Umbilical cord (tissue), 1 donor: ENCODE measurements at regions not wholly inside any gene's neighbourhood (a gene's known extent, or its start where the extent isn't known, plus 50 kb on each side); places are given as distances from the start of the nearest gene placed in this dataset.
A peak's percentile ranks its signal among the peaks of the same experiment; 100 is the strongest.

Experiments
- DNase-seq: peaks from one replicate; pipeline ENCODE4 v3.0.0-alpha.2; 2015; ENCODE audit warnings: low spot score

- peak; percentile 65 for DNase-seq
Observed at GRCh38 chr9:134575103-134575900, 66.3 kb upstream of the COL5A1 start.

GRCh38 chr9:134575901-134576176 lies 65.8 kb upstream of the COL5A1 start:
- no peak for DNase-seq

GRCh38 chr9:134585021-134585561 lies 56.5 kb upstream of the COL5A1 start:
- DNase-seq: no peak

GRCh38 chr9:134585746-134586706 lies 55.6 kb upstream of the COL5A1 start:
- DNase-seq: peak; percentile 55

GRCh38 chr9:134589748-134590147 lies 51.9 kb upstream of the COL5A1 start:
- DNase-seq: no peak

- peak; percentile 82 for DNase-seq
Observed at GRCh38 chr9:134590240-134591081, 51.1 kb upstream of the COL5A1 start.

- DNase-seq: peak; percentile 90
Observed at GRCh38 chr9:134591082-134591571, 50.5 kb upstream of the COL5A1 start.

- DNase-seq: peak; percentile 44
Observed at GRCh38 chr9:134591573-134591981, 50.0 kb upstream of the COL5A1 start.
